Neural cell (in vitro differentiated cells): ENCODE measurements at regions not wholly inside any gene's neighbourhood (a gene's known extent, or its start where the extent isn't known, plus 50 kb on each side); places are given as distances from the start of the nearest gene placed in this dataset.

Experiments used
- EZH2 ChIP-seq: fragments of 200-600, 300-800 bp; shearing (Covaris generic), sonication (generic); IDR thresholded peaks from 2 replicates; pipeline ENCODE4 v1.6.1; 2014; ENCODE audit warnings: antibody characterized with exemption, low read length, borderline replicate concordance, mild to moderate bottlenecking; ENCODE audit not compliant: insufficient read depth, poor library complexity, severe bottlenecking
- POLR2AphosphoS5 ChIP-seq: IDR thresholded peaks from 2 replicates; pipeline ENCODE4 v1.6.1; 2012
- RAD21 ChIP-seq: fragments of 450-650 bp; conservative IDR thresholded peaks from 2 replicates; pipeline ENCODE4 v1.6.1; 2014; ENCODE audit warnings: antibody characterized with exemption, mild to moderate bottlenecking, moderate library complexity
- SMC3 ChIP-seq: fragments of 450-650 bp; conservative IDR thresholded peaks from 2 replicates; pipeline ENCODE4 v1.6.1; 2014; ENCODE audit warnings: antibody characterized with exemption, mild to moderate bottlenecking, moderate library complexity; ENCODE audit not compliant: poor library complexity
- TF ChIP-seq, protein P1 (sequence below): fragments of 450-650 bp; IDR thresholded peaks from 2 replicates; pipeline ENCODE4 v1.5.1; 2014; ENCODE audit warnings: antibody characterized with exemption, mild to moderate bottlenecking, moderate library complexity; ENCODE audit not compliant: poor library complexity, severe bottlenecking
- TF ChIP-seq, protein P2 (sequence below): IDR thresholded peaks from 2 replicates; pipeline ENCODE4 v1.6.1; 2012; ENCODE audit warnings: borderline replicate concordance

DNA sequence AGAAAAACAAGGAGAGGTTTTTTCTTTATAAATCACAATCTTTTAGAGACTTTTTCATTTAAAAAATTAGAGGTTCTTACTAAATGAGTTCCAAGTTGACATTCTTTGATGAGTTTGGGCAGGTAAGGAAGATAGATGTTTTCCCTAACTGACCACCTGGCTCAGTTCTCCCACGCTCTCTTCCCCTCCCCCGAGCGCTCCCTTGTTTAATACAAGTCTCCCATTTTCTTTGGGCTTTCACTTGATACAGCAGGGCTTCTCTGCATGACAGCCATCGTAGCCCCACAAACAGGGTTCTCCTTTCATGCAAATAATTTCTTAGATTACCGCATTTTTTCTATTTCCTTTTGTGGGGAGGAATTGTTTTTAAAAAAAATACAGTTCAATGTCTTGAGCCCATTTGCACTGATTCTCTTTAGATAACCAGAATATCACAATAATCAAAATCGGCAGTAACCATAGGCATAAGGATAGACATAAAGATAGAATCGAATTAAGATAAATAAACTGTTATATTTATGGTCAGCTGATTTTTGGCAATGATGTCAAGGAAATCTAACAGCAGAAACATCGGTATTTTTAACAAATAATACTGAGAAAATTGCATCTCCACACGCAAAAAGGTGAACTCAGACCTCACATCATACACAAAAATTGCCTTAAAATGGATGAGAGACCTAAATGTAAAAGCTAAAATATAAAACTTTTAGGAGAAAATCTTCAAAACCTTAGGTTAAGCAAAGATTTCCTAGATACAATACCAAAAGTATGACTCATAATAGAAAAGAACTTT, 325.4 kb downstream of the PIK3R1 start:
- TF ChIP-seq, protein P1, sequence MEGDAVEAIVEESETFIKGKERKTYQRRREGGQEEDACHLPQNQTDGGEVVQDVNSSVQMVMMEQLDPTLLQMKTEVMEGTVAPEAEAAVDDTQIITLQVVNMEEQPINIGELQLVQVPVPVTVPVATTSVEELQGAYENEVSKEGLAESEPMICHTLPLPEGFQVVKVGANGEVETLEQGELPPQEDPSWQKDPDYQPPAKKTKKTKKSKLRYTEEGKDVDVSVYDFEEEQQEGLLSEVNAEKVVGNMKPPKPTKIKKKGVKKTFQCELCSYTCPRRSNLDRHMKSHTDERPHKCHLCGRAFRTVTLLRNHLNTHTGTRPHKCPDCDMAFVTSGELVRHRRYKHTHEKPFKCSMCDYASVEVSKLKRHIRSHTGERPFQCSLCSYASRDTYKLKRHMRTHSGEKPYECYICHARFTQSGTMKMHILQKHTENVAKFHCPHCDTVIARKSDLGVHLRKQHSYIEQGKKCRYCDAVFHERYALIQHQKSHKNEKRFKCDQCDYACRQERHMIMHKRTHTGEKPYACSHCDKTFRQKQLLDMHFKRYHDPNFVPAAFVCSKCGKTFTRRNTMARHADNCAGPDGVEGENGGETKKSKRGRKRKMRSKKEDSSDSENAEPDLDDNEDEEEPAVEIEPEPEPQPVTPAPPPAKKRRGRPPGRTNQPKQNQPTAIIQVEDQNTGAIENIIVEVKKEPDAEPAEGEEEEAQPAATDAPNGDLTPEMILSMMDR, result no peak
- TF ChIP-seq RAD21 (no peak), POLR2AphosphoS5 (no peak), SMC3 (no peak), EZH2 (no peak)
- TF ChIP-seq, protein P2, sequence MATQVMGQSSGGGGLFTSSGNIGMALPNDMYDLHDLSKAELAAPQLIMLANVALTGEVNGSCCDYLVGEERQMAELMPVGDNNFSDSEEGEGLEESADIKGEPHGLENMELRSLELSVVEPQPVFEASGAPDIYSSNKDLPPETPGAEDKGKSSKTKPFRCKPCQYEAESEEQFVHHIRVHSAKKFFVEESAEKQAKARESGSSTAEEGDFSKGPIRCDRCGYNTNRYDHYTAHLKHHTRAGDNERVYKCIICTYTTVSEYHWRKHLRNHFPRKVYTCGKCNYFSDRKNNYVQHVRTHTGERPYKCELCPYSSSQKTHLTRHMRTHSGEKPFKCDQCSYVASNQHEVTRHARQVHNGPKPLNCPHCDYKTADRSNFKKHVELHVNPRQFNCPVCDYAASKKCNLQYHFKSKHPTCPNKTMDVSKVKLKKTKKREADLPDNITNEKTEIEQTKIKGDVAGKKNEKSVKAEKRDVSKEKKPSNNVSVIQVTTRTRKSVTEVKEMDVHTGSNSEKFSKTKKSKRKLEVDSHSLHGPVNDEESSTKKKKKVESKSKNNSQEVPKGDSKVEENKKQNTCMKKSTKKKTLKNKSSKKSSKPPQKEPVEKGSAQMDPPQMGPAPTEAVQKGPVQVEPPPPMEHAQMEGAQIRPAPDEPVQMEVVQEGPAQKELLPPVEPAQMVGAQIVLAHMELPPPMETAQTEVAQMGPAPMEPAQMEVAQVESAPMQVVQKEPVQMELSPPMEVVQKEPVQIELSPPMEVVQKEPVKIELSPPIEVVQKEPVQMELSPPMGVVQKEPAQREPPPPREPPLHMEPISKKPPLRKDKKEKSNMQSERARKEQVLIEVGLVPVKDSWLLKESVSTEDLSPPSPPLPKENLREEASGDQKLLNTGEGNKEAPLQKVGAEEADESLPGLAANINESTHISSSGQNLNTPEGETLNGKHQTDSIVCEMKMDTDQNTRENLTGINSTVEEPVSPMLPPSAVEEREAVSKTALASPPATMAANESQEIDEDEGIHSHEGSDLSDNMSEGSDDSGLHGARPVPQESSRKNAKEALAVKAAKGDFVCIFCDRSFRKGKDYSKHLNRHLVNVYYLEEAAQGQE, result no peak
